Epithelial cell of proximal tubule (primary cell): ENCODE measurements at regions not wholly inside any gene's neighbourhood (a gene's known extent, or its start where the extent isn't known, plus 50 kb on each side); places are given as distances from the start of the nearest gene placed in this dataset.

Experiments
- DNase-seq: peaks from one replicate; pipeline ENCODE4 v3.0.0-alpha.2; 2011; ENCODE audit warnings: low read depth
- H3K4me3 ChIP-seq: 2 replicates; pipeline ENCODE4 v1.5.1; 2011; ENCODE audit warnings: low read depth, mild to moderate bottlenecking, low read length
- TF ChIP-seq, protein P1 (sequence below): conservative IDR thresholded peaks from 2 replicates; pipeline ENCODE4 v1.5.1; 2012; ENCODE audit warnings: low read depth, mild to moderate bottlenecking, low read length

DNA sequence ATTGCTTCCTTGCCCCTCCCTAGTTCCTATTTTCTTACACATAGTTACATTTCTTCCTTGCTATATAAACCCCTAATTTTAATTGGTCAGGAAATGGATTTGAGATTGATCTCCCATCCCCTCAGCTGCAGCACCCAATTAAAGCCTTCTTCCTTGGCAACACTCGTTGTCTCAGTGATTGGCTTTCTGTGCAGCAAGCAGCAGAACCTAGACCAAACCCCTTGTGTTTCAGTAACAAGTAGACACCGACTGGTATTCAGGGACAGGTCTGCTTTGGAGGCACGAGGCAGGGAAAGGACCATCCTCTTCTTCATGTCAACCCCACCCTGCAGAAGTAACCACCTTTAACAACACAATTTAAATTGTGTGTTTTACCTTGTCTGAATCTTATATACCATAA lies 152.6 kb downstream of the RPAP3 start:
- no peak for DNase-seq
- TF ChIP-seq, protein P1, sequence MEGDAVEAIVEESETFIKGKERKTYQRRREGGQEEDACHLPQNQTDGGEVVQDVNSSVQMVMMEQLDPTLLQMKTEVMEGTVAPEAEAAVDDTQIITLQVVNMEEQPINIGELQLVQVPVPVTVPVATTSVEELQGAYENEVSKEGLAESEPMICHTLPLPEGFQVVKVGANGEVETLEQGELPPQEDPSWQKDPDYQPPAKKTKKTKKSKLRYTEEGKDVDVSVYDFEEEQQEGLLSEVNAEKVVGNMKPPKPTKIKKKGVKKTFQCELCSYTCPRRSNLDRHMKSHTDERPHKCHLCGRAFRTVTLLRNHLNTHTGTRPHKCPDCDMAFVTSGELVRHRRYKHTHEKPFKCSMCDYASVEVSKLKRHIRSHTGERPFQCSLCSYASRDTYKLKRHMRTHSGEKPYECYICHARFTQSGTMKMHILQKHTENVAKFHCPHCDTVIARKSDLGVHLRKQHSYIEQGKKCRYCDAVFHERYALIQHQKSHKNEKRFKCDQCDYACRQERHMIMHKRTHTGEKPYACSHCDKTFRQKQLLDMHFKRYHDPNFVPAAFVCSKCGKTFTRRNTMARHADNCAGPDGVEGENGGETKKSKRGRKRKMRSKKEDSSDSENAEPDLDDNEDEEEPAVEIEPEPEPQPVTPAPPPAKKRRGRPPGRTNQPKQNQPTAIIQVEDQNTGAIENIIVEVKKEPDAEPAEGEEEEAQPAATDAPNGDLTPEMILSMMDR, result no peak
- H3K4me3 ChIP-seq, result no peak overlapping the region

DNA sequence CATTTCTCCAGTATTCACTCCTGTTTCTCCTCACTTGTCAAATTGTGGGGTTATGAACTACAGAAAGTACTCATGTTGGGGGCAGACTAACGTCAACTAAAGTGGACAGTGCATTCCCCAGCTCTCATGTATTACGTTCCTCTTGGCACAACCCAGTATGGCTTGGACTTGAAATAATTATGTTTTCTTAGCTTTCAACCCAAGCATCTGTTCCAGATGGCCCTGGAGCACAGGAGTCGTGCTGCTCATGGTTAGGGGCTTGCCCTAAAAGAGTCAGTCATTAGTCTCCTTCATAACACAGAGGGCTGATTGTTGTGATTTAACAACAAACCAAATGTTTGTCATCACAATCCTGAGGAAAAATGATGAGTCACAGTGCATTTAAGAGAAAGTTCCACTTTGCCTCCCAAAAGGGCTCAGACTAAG lies 154.4 kb downstream of the RPAP3 start:
- DNase-seq, result no peak
- no peak overlapping the region for H3K4me3 ChIP-seq
- TF ChIP-seq, protein P1, result no peak

DNA sequence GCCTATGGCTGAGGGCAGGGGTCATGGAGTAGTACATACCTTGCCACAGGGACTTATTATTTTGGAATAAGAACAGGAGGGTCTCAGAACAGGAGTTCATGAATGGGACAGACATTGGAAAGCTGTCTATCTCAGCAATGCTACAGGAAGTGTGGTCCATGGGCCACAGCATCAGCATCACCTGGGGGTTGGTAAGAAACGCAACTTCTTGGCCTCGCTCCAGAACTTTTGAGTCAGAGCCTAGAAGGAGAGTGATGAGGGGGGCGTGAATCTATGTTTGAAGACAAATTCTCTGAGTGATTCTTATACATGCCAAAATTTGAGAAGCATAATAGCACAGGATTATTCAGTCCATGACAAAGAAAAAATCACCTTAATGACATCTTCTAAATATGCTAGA lies 156.6 kb downstream of the RPAP3 start:
- no peak overlapping the region for H3K4me3 ChIP-seq
- no peak for DNase-seq
- TF ChIP-seq, protein P1, result no peak

DNA sequence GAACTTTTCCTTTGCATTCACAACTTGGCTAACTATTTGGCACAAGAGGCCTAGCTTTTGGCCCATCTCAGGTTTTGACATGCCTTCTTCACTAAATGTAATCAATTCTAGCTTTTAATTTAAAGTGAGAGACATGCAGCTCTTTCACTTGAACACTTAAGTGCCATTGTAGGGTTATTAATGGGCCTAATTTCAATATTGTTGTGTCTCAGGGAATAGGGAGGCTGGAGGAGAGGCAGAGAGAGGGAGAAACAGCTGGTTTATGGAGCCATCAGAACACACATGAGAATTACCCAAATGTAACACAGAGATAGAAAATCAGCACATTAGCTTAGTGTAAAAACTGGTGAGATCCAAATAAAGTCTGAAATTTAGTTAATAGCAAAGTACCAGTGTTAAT lies 157.4 kb downstream of the RPAP3 start:
- H3K4me3 ChIP-seq, result no peak overlapping the region
- TF ChIP-seq, protein P1, result no peak
- DNase-seq, result no peak

DNA sequence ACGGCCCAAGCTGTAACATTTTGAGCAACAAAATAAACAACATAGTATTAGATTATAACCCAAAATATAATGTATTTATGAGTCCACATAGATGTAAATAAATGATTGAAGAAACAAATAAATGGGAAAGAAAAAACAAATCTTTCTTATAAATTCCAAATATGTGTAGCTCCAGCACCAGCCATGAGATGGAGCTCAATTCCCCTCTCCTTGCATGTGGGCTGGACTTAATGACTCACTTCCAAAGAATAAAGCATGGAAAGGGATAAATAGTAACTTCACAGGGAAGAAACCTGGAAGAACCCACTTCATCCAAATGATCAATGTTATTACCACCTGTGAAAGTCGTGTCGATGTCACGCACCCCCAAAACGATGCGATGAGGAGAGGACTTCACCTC lies 158.8 kb downstream of the RPAP3 start:
- H3K4me3 ChIP-seq, result no peak overlapping the region
- no peak for DNase-seq
- TF ChIP-seq, protein P1, result peak; percentile 64

DNA sequence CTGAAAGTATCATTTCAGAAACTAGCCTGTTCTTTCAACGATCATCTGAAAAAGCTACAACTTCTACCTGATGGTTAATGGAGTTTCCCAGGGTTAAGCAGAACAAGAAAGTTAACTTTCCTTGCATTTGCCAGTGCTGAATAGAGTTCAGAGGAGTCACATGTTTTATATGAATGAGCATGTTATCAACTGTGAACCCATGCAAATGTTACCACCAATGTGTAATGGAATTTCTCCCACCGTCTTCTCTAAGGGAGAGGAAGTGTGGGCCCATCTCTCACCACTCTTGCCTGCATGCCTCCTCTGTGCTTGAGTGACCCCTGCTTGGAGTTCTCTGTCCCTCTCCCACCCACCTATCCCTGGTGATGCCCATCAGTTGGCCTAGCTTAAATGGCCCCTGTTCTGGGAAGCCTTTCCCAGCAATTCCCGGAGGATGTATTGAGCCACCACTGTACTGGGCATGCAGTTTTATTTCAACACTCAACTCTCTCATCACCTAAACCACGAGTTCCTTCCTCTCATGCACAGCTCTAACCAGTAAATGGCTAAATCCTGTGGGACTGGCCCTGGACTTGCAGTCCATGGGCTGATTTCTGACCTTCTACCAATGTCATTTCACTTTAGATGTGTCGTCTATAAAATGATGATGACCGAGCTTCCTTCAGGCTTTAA lies 159.8 kb downstream of the RPAP3 start:
- no peak for DNase-seq
- TF ChIP-seq, protein P1, result no peak
- no peak overlapping the region for H3K4me3 ChIP-seq

DNA sequence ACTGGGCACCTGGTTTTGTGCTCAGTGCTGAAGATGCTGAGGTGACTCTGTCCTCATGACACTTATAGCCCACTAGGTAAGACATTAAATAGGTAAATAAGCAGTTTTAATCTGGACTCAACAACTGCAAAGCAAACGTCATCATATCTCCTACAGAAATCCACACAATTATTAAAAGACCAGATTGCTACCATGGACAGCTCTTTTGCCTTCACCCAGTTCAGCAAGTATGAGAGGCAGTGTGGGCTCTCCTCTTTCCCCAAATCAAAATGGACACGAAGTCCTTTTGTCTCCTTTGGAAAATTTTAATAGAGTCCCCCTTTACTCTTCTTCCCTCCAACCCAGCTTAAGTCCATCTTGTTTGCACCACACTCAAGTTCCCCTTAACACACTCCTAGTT lies 171.1 kb downstream of the RPAP3 start:
- DNase-seq, result no peak
- TF ChIP-seq, protein P1, result no peak
- H3K4me3 ChIP-seq, result no peak overlapping the region
